Activated effector memory CD4-positive, alpha-beta T cell treated with anti-CD3 and anti-CD28 coated beads, Interleukin-2, amount 50 U/mL, for 16 hours (primary cell): ENCODE measurements at regions not wholly inside any gene's neighbourhood (a gene's known extent, or its start where the extent isn't known, plus 50 kb on each side); places are given as distances from the start of the nearest gene placed in this dataset.
"Not testable (repeated sequence)": the region's sequence is repeated elsewhere in the genome, so short reads cannot be mapped to it uniquely, and the experiment has no call there.

Experiments
- DNase-seq: peaks from one replicate; pipeline ENCODE4 v3.0.0-alpha.2; 2020

GRCh38 chr2:11998218-11998617, 251.8 kb downstream of the LPIN1 start:
- no peak for DNase-seq

- DNase-seq, result no peak
Observed at GRCh38 chr2:11998626-11999378, 252.4 kb downstream of the LPIN1 start.

GRCh38 chr2:12001621-12002020, 255.2 kb downstream of the LPIN1 start:
- DNase-seq, result no peak

- DNase-seq, result no peak
Observed at GRCh38 chr2:12002215-12002614, 255.8 kb downstream of the LPIN1 start.

- no peak for DNase-seq
Observed at GRCh38 chr2:12004713-12005112, 258.3 kb downstream of the LPIN1 start.

- DNase-seq, result peak; percentile 87
Observed at GRCh38 chr2:12005886-12006681, 259.7 kb downstream of the LPIN1 start.

- no peak for DNase-seq
Observed at GRCh38 chr2:12006850-12007249, 260.4 kb downstream of the LPIN1 start.

- DNase-seq, result no peak
Observed at GRCh38 chr2:12007282-12007681, 260.9 kb downstream of the LPIN1 start.

GRCh38 chr2:12008425-12009061, 262.1 kb downstream of the LPIN1 start:
- DNase-seq, result no peak

GRCh38 chr2:12009323-12009905, 263.0 kb downstream of the LPIN1 start:
- no peak for DNase-seq

GRCh38 chr2:12010059-12010458, 263.6 kb downstream of the LPIN1 start:
- no peak for DNase-seq

GRCh38 chr2:12010779-12011178, 264.3 kb downstream of the LPIN1 start:
- DNase-seq, result no peak

- DNase-seq, result no peak
Observed at GRCh38 chr2:12014088-12014960, 267.9 kb downstream of the LPIN1 start.

GRCh38 chr2:12017499-12018157, 271.2 kb downstream of the LPIN1 start:
- DNase-seq, result no peak

GRCh38 chr2:12018726-12019125, 272.3 kb downstream of the LPIN1 start:
- not testable (repeated sequence) for DNase-seq

- DNase-seq, result no peak
Observed at GRCh38 chr2:12020833-12021469, 274.5 kb downstream of the LPIN1 start.

GRCh38 chr2:12024197-12024907, 277.9 kb downstream of the LPIN1 start:
- DNase-seq, result not testable (repeated sequence)

- no peak for DNase-seq
Observed at GRCh38 chr2:12027136-12027535, 280.7 kb downstream of the LPIN1 start.

- DNase-seq, result no peak
Observed at GRCh38 chr2:12031866-12032265, 285.4 kb downstream of the LPIN1 start.

- DNase-seq, result no peak
Observed at GRCh38 chr2:12032398-12032797, 286.0 kb downstream of the LPIN1 start.

GRCh38 chr2:12032975-12033374, 286.5 kb downstream of the LPIN1 start:
- no peak for DNase-seq
